GM23338 (cell line): ENCODE measurements at regions not wholly inside any gene's neighbourhood (a gene's known extent, or its start where the extent isn't known, plus 50 kb on each side); places are given as distances from the start of the nearest gene placed in this dataset.

Experiments used
- ATAC-seq: fragments of 200-7000 bp; cut with Tn5 transposase; 3 replicates; pipeline ENCODE4 v1.9.1; 2020
- DNase-seq: peaks from one replicate; pipeline ENCODE4 v3.0.0-alpha.2; 2015; ENCODE audit warnings: low spot score
- H2AFZ ChIP-seq: fragments of 200-600 bp; sonication (generic); 2 replicates; pipeline ENCODE4 v1.8.0; 2016; ENCODE audit warnings: antibody characterized with exemption, mild to moderate bottlenecking, moderate library complexity
- H3F3A ChIP-seq: fragments of 200-600 bp; sonication (generic); replicated peaks from 2 replicates; pipeline ENCODE4 v1.8.0; 2017; ENCODE audit warnings: antibody characterized with exemption, mixed run types, low read depth
- H3K27ac ChIP-seq: fragments of 200-600 bp; sonication (generic); 2 replicates; pipeline ENCODE4 v1.6.1; 2016; ENCODE audit warnings: low read depth
- H3K27me3 ChIP-seq: fragments of 200-600 bp; sonication (generic); 2 replicates; pipeline ENCODE4 v1.8.0; 2016; ENCODE audit warnings: mild to moderate bottlenecking, mixed run types, moderate library complexity; ENCODE audit not compliant: insufficient read depth
- H3K36me3 ChIP-seq: fragments of 200-600 bp; sonication (generic); 2 replicates; pipeline ENCODE4 v1.8.0; 2016; ENCODE audit warnings: mild to moderate bottlenecking; ENCODE audit not compliant: insufficient read depth
- H3K4me1 ChIP-seq: fragments of 200-600 bp; sonication (generic); 2 replicates; pipeline ENCODE4 v1.8.0; 2016; ENCODE audit warnings: mild to moderate bottlenecking, moderate library complexity; ENCODE audit not compliant: insufficient read depth
- H3K4me2 ChIP-seq: fragments of 200-600 bp; sonication (generic); 2 replicates; pipeline ENCODE4 v1.7.1; 2017; ENCODE audit warnings: mixed run types
- H3K4me3 ChIP-seq: fragments of 200-600 bp; sonication (generic); 2 replicates; pipeline ENCODE4 v1.6.1; 2016; ENCODE audit warnings: mixed run types
- H3K79me2 ChIP-seq: fragments of 200-600 bp; sonication (generic); replicated peaks from 2 replicates; pipeline ENCODE4 v1.8.0; 2017; ENCODE audit warnings: mild to moderate bottlenecking; ENCODE audit not compliant: insufficient read depth
- H3K9me2 ChIP-seq: fragments of 200-600 bp; sonication (generic); 2 replicates; pipeline ENCODE4 v1.8.0; 2017; ENCODE audit not compliant: insufficient read depth
- H4K20me1 ChIP-seq: fragments of 200-600 bp; sonication (generic); replicated peaks from 2 replicates; pipeline ENCODE4 v1.8.0; 2017; ENCODE audit warnings: mild to moderate bottlenecking; ENCODE audit not compliant: insufficient read depth
- H3K27ac Mint-ChIP-seq: 2 replicates; pipeline ENCODE4 v1.8.0; 2020; ENCODE audit warnings: inconsistent platforms, mild to moderate bottlenecking, moderate library complexity, mixed read lengths
- H3K27me3 Mint-ChIP-seq: 3 replicates; pipeline ENCODE4 v1.8.0; 2022; ENCODE audit warnings: low read depth, mild to moderate bottlenecking, moderate library complexity, mixed read lengths, inconsistent platforms; ENCODE audit not compliant: insufficient read depth, poor library complexity
- H3K36me3 Mint-ChIP-seq: 3 replicates; pipeline ENCODE4 v1.8.0; 2021; ENCODE audit warnings: low read depth, mild to moderate bottlenecking, inconsistent platforms, moderate library complexity, mixed read lengths
- H3K4me1 Mint-ChIP-seq: 3 replicates; pipeline ENCODE4 v1.8.0; 2020; ENCODE audit warnings: mild to moderate bottlenecking, inconsistent platforms, mixed read lengths
- H3K4me3 Mint-ChIP-seq: 3 replicates; pipeline ENCODE4 v1.8.0; 2021; ENCODE audit warnings: moderate library complexity, mild to moderate bottlenecking, inconsistent platforms, mixed read lengths
- H3K9me3 Mint-ChIP-seq: 3 replicates; pipeline ENCODE4 v1.8.0; 2020; ENCODE audit warnings: moderate library complexity, mild to moderate bottlenecking, inconsistent platforms, mixed read lengths
- CREB1 ChIP-seq: fragments of 250-450 bp; sonication (Bioruptor Pico); IDR thresholded peaks from 2 replicates; pipeline ENCODE4 v1.5.0; 2020; ENCODE audit warnings: low read depth, mild to moderate bottlenecking, moderate library complexity
- EZH2 ChIP-seq: fragments of 200-600 bp; sonication (generic); IDR thresholded peaks from one replicate; pipeline ENCODE4 v1.8.0; 2017; ENCODE audit warnings: antibody characterized with exemption, mild to moderate bottlenecking, low read depth; ENCODE audit not compliant: unreplicated experiment
- EZH2phosphoT487 ChIP-seq: fragments of 200-600 bp; sonication (generic); IDR thresholded peaks from one replicate; pipeline ENCODE4 v1.8.1; 2018; ENCODE audit warnings: antibody characterized with exemption; ENCODE audit not compliant: unreplicated experiment
- JUNB ChIP-seq: IDR thresholded peaks from one replicate; pipeline ENCODE4 v1.6.1; 2016; ENCODE audit warnings: antibody characterized with exemption; ENCODE audit not compliant: unreplicated experiment
- POLR2AphosphoS5 ChIP-seq: IDR thresholded peaks from 2 replicates; pipeline ENCODE4 v1.6.1; 2016; ENCODE audit warnings: antibody characterized with exemption, low read depth
- STAT1 ChIP-seq: IDR thresholded peaks from one replicate; pipeline ENCODE4 v1.6.1; 2016; ENCODE audit warnings: antibody characterized with exemption; ENCODE audit not compliant: unreplicated experiment
- ZNF114 ChIP-seq: fragments of 250-450 bp; sonication (Bioruptor Pico); IDR thresholded peaks from 2 replicates; pipeline ENCODE4 v1.5.0; 2020; ENCODE audit warnings: mild to moderate bottlenecking, moderate library complexity
- ZNF331 ChIP-seq: fragments of 250-450 bp; sonication (Bioruptor Pico); IDR thresholded peaks from 2 replicates; pipeline ENCODE4 v1.5.0; 2020; ENCODE audit warnings: low read depth, mild to moderate bottlenecking, moderate library complexity
- ZNF462 ChIP-seq: fragments of 250-450 bp; sonication (Bioruptor Pico); IDR thresholded peaks from 2 replicates; pipeline ENCODE4 v1.5.0; 2020; ENCODE audit warnings: mild to moderate bottlenecking, moderate library complexity
- TF ChIP-seq, protein P1 (sequence below): IDR thresholded peaks from 2 replicates; pipeline ENCODE4 v1.6.1; 2016; ENCODE audit warnings: antibody characterized with exemption
- TF ChIP-seq, protein P2 (sequence below), 2 experiments: fragments of 200-600 bp in 1 of 2; sonication (generic) in 1 of 2; conservative IDR thresholded peaks; 2 replicates each; pipeline versions ENCODE4 v1.5.1 to v1.6.1; 2016 to 2017; ENCODE audit warnings: antibody characterized with exemption in 2 of 2, low read depth in 2 of 2, mild to moderate bottlenecking in 2 of 2, moderate library complexity in 1 of 2

- TF ChIP-seq, protein P1, sequence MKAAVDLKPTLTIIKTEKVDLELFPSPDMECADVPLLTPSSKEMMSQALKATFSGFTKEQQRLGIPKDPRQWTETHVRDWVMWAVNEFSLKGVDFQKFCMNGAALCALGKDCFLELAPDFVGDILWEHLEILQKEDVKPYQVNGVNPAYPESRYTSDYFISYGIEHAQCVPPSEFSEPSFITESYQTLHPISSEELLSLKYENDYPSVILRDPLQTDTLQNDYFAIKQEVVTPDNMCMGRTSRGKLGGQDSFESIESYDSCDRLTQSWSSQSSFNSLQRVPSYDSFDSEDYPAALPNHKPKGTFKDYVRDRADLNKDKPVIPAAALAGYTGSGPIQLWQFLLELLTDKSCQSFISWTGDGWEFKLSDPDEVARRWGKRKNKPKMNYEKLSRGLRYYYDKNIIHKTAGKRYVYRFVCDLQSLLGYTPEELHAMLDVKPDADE = no peak
- TF ChIP-seq JUNB (no peak), ZNF114 (CRISPR knock-in tag) (no peak), STAT1 (no peak), POLR2AphosphoS5 (no peak), EZH2phosphoT487 (no peak), EZH2 (no peak), CREB1 (CRISPR knock-in tag) (no peak), ZNF331 (CRISPR knock-in tag) (no peak)
- TF ChIP-seq, protein P2, sequence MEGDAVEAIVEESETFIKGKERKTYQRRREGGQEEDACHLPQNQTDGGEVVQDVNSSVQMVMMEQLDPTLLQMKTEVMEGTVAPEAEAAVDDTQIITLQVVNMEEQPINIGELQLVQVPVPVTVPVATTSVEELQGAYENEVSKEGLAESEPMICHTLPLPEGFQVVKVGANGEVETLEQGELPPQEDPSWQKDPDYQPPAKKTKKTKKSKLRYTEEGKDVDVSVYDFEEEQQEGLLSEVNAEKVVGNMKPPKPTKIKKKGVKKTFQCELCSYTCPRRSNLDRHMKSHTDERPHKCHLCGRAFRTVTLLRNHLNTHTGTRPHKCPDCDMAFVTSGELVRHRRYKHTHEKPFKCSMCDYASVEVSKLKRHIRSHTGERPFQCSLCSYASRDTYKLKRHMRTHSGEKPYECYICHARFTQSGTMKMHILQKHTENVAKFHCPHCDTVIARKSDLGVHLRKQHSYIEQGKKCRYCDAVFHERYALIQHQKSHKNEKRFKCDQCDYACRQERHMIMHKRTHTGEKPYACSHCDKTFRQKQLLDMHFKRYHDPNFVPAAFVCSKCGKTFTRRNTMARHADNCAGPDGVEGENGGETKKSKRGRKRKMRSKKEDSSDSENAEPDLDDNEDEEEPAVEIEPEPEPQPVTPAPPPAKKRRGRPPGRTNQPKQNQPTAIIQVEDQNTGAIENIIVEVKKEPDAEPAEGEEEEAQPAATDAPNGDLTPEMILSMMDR (conservative IDR thresholded peaks at IDR 0.05; ENCODE audit: low read depth in 2 of 2) = no peak
Observed at GRCh38 chr3:135678386-135678785, 287.1 kb upstream of the PPP2R3A start (continued).

DNA sequence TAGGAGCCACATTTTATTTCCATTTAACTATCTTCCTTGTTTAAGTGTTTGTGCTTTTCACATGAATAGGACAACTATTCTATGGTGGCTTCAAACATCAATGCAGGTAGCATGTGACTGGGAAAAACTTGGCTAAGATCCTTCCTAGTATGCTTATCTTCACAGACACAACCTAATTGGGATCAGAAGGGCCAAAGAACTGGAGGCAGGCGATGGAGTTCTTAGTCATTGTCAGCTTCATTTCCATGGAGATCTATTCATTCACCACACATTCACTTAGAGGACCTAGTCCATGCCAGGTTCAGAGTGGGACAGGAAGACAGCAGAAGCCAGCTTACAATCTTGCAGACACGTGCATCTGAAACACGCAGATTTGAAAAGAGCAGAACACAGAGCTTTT lies 277.5 kb upstream of the PPP2R3A start:
- Histone ChIP-seq H4K20me1 (no peaks in the 10 kb centered on the region), H3F3A (no peaks in the 10 kb centered on the region), H3K4me2 (no peak overlapping the region), H2AFZ (no peak overlapping the region), H3K36me3 (no peaks in the 10 kb centered on the region), H3K79me2 (no peaks in the 10 kb centered on the region), H3K4me3 (no peak overlapping the region), H3K27me3 (no peaks in the 10 kb centered on the region), H3K9me2 (no peaks in the 10 kb centered on the region), H3K27ac (no peak overlapping the region), H3K4me1 (no peaks in the 10 kb centered on the region)
- Mint-ChIP-seq H3K9me3 (no peaks in the 10 kb centered on the region), H3K36me3 (0 out of 3 replicates have a peak, but pooled peaks cover 3% of the 10 kb centered on the region), H3K27me3 (peaks cover 2% of the 10 kb centered on the region), H3K27ac (no peak overlapping the region), H3K4me1 (no peaks in the 10 kb centered on the region), H3K4me3 (no peak overlapping the region)
- DNase-seq (no peak), ATAC-seq (no peak)
- TF ChIP-seq STAT1 = no peak
- TF ChIP-seq JUNB = no peak
- TF ChIP-seq CREB1 (CRISPR knock-in tag) = no peak
- TF ChIP-seq EZH2phosphoT487 = no peak
- no peak for TF ChIP-seq ZNF462 (CRISPR knock-in tag)
- TF ChIP-seq EZH2 = no peak
- TF ChIP-seq, protein P2 (conservative IDR thresholded peaks at IDR 0.05; ENCODE audit: low read depth in 2 of 2) = no peak
- TF ChIP-seq POLR2AphosphoS5 = no peak
- TF ChIP-seq, protein P1 = no peak
